SK-N-MC (cell line): ENCODE measurements at regions not wholly inside any gene's neighbourhood (a gene's known extent, or its start where the extent isn't known, plus 50 kb on each side); places are given as distances from the start of the nearest gene placed in this dataset.

Experiments used
- EZH2 ChIP-seq: fragments of 200-600 bp; sonication (generic); IDR thresholded peaks from one replicate; pipeline ENCODE4 v1.6.1; 2017; ENCODE audit warnings: antibody characterized with exemption
- POLR2AphosphoS5 ChIP-seq: IDR thresholded peaks from 2 replicates; pipeline ENCODE4 v1.6.1; 2012; ENCODE audit warnings: mild to moderate bottlenecking, low read depth, low read length, borderline replicate concordance

GRCh38 chr9:18141681-18142080 lies 332.3 kb upstream of the ADAMTSL1 start:
- TF ChIP-seq EZH2 (no peak), POLR2AphosphoS5 (no peak)
